IPS DF 6.9 (cell line): ENCODE measurements at regions not wholly inside any gene's neighbourhood (a gene's known extent, or its start where the extent isn't known, plus 50 kb on each side); places are given as distances from the start of the nearest gene placed in this dataset.

Source experiments
- DNase-seq: peaks from one replicate; pipeline ENCODE4 v3.0.0-alpha.2; 2013; ENCODE audit warnings: low read depth, low spot score
- H3K27ac ChIP-seq: one replicate; pipeline ENCODE4 v1.5.1; 2013; ENCODE audit warnings: low read length, control low read depth
- H3K27me3 ChIP-seq: 2 replicates; pipeline ENCODE4 v1.6.1; 2013; ENCODE audit warnings: mild to moderate bottlenecking, low read length; ENCODE audit not compliant: control insufficient read depth, insufficient read depth
- H3K36me3 ChIP-seq: 2 replicates; pipeline ENCODE4 v1.6.1; 2013; ENCODE audit warnings: low read length; ENCODE audit not compliant: control insufficient read depth, insufficient read depth
- H3K4me1 ChIP-seq: 2 replicates; pipeline ENCODE4 v1.6.1; 2013; ENCODE audit warnings: low read length; ENCODE audit not compliant: control insufficient read depth, insufficient read depth
- H3K4me3 ChIP-seq: 2 replicates; pipeline ENCODE4 v1.5.1; 2013; ENCODE audit warnings: mild to moderate bottlenecking, low read length
- H3K9me3 ChIP-seq: 2 replicates; pipeline ENCODE4 v1.6.1; 2013; ENCODE audit warnings: low read length, inconsistent platforms; ENCODE audit not compliant: control insufficient read depth, insufficient read depth
- WGBS: extraction: QIAGEN DNeasy Blood & Tissue Kit; methylation state at CpG from one replicate; pipeline ENCODE4 v1.1.7; 2013; ENCODE audit warnings: mixed read lengths, missing lambda C conversion rate; ENCODE audit not compliant: insufficient read length, insufficient coverage; 5-methylcytosine and 5-hydroxymethylcytosine counted together

- no peak for DNase-seq
- no peak overlapping the region for H3K4me3 ChIP-seq
- WGBS: no CpG with 5 or more reads among the region's 2 CpGs
- H3K9me3 ChIP-seq: no peaks in the 10 kb centered on the region
- H3K4me1 ChIP-seq: no peaks in the 10 kb centered on the region
- H3K36me3 ChIP-seq: no peaks in the 10 kb centered on the region
- no peaks in the 10 kb centered on the region for H3K27me3 ChIP-seq
- no peak overlapping the region for H3K27ac ChIP-seq
Measured at GRCh38 chr5:33276628-33276950, 164.2 kb upstream of the TARS1 start.

GRCh38 chr5:33277061-33277650, 163.6 kb upstream of the TARS1 start:
- Histone ChIP-seq H3K4me3 (no peak overlapping the region), H3K36me3 (no peaks in the 10 kb centered on the region), H3K27me3 (no peaks in the 10 kb centered on the region), H3K9me3 (no peaks in the 10 kb centered on the region), H3K27ac (no peak overlapping the region), H3K4me1 (no peaks in the 10 kb centered on the region)
- no peak for DNase-seq
- WGBS: no CpG with 5 or more reads among the region's 3 CpGs

- H3K27ac ChIP-seq: no peak overlapping the region
- H3K36me3 ChIP-seq: no peaks in the 10 kb centered on the region
- no peak for DNase-seq
- H3K9me3 ChIP-seq: no peaks in the 10 kb centered on the region
- no CpG with 5 or more reads among the region's 5 CpGs for WGBS
- H3K4me3 ChIP-seq: no peak overlapping the region
- no peaks in the 10 kb centered on the region for H3K4me1 ChIP-seq
- H3K27me3 ChIP-seq: no peaks in the 10 kb centered on the region
Measured at GRCh38 chr5:33281431-33281843, 159.3 kb upstream of the TARS1 start.

- H3K27ac ChIP-seq: no peak overlapping the region
- no peak overlapping the region for H3K4me3 ChIP-seq
- WGBS: no CpG with 5 or more reads among the region's 4 CpGs
- H3K9me3 ChIP-seq: no peaks in the 10 kb centered on the region
- no peaks in the 10 kb centered on the region for H3K36me3 ChIP-seq
- H3K4me1 ChIP-seq: no peaks in the 10 kb centered on the region
- no peak for DNase-seq
- H3K27me3 ChIP-seq: no peaks in the 10 kb centered on the region
Measured at GRCh38 chr5:33282157-33282556, 158.6 kb upstream of the TARS1 start.

- Histone ChIP-seq H3K4me3 (no peak overlapping the region), H3K27me3 (no peaks in the 10 kb centered on the region), H3K27ac (no peak overlapping the region), H3K4me1 (no peaks in the 10 kb centered on the region), H3K9me3 (no peaks in the 10 kb centered on the region), H3K36me3 (no peaks in the 10 kb centered on the region)
- DNase-seq: no peak
- WGBS: no CpG with 5 or more reads among the region's 2 CpGs
Measured at GRCh38 chr5:33282696-33283095, 158.1 kb upstream of the TARS1 start.

- no peak overlapping the region for H3K27ac ChIP-seq
Measured at GRCh38 chr5:33283243-33283642, 157.5 kb upstream of the TARS1 start.

GRCh38 chr5:33284681-33285080, 156.1 kb upstream of the TARS1 start:
- no peaks in the 10 kb centered on the region for H3K36me3 ChIP-seq
- H3K27me3 ChIP-seq: no peaks in the 10 kb centered on the region
- no peaks in the 10 kb centered on the region for H3K9me3 ChIP-seq
- H3K4me1 ChIP-seq: no peaks in the 10 kb centered on the region
- H3K27ac ChIP-seq: no peak overlapping the region
- no peak for DNase-seq
- WGBS: no CpG with 5 or more reads among the region's 3 CpGs
- H3K4me3 ChIP-seq: no peak overlapping the region

More at GRCh38 chr5:33283243-33283642, 157.5 kb upstream of the TARS1 start:
- no peaks in the 10 kb centered on the region for H3K36me3 ChIP-seq
- H3K4me3 ChIP-seq: no peak overlapping the region
- no peaks in the 10 kb centered on the region for H3K27me3 ChIP-seq
- no peak for DNase-seq
- no peaks in the 10 kb centered on the region for H3K4me1 ChIP-seq
- no peaks in the 10 kb centered on the region for H3K9me3 ChIP-seq

GRCh38 chr5:33287242-33287641, 153.5 kb upstream of the TARS1 start:
- no peak overlapping the region for H3K27ac ChIP-seq
- WGBS: no CpG with 5 or more reads among the region's 1 CpG
- H3K4me1 ChIP-seq: no peaks in the 10 kb centered on the region
- H3K36me3 ChIP-seq: no peaks in the 10 kb centered on the region
- H3K4me3 ChIP-seq: no peak overlapping the region
- no peak for DNase-seq
- 0 out of 2 replicates have a peak, but pooled peaks cover 2% of the 10 kb centered on the region for H3K27me3 ChIP-seq
- H3K9me3 ChIP-seq: no peaks in the 10 kb centered on the region

- Histone ChIP-seq H3K27me3 (0 out of 2 replicates have a peak, but pooled peaks cover 2% of the 10 kb centered on the region), H3K36me3 (no peaks in the 10 kb centered on the region), H3K27ac (no peak overlapping the region), H3K4me3 (no peak overlapping the region), H3K4me1 (no peaks in the 10 kb centered on the region), H3K9me3 (no peaks in the 10 kb centered on the region)
- WGBS: no CpG with 5 or more reads among the region's 3 CpGs
- DNase-seq: no peak
Measured at GRCh38 chr5:33291216-33292000, 149.4 kb upstream of the TARS1 start.

- no peak for DNase-seq
- no peaks in the 10 kb centered on the region; the same call in 1 of the 2 replicates for H3K4me1 ChIP-seq
- no peak overlapping the region for H3K4me3 ChIP-seq
- no peaks in the 10 kb centered on the region for H3K27me3 ChIP-seq
- no peak overlapping the region for H3K27ac ChIP-seq
- WGBS: no CpG with 5 or more reads among the region's 23 CpGs
- no peaks in the 10 kb centered on the region for H3K9me3 ChIP-seq
- no peaks in the 10 kb centered on the region for H3K36me3 ChIP-seq
Measured at GRCh38 chr5:33297760-33298216, 143.0 kb upstream of the TARS1 start.
